SK-N-SH (cell line): ENCODE measurements at regions not wholly inside any gene's neighbourhood (a gene's known extent, or its start where the extent isn't known, plus 50 kb on each side); places are given as distances from the start of the nearest gene placed in this dataset.

Experiments used
- CTCF ChIA-PET: fragments of 300-600, 350-600 bp; formaldehyde crosslinking; extraction: SDS; loops from one replicate; lab custom pipeline; 2021; lab: Yijun Ruan, JAX
- POLR2A ChIA-PET: fragments of 350-600 bp; sonication (Branson Sonifier 250); formaldehyde crosslinking; extraction: SDS; loops from one replicate; lab custom pipeline; 2020; ENCODE audit warnings: antibody characterized with exemption, inconsistent platforms; lab: Yijun Ruan, JAX
- DNase-seq: peaks from one replicate; pipeline ENCODE4 v3.0.0; 2012
- H2AFZ ChIP-seq: fragments of 200-600 bp; sonication (generic); 2 replicates; pipeline ENCODE4 v1.8.1; 2016; ENCODE audit warnings: antibody characterized with exemption, mild to moderate bottlenecking, low read depth
- H3F3A ChIP-seq: fragments of 200-600 bp; sonication (generic); replicated peaks from 2 replicates; pipeline ENCODE3; 2016; ENCODE audit warnings: antibody characterized with exemption, mild to moderate bottlenecking; ENCODE audit not compliant: insufficient read depth
- H3K27ac ChIP-seq, 2 experiments: fragments of 200-500 bp in 1 of 2; fragments of 200-600 bp in 1 of 2; sonication (Bioruptor generic) in 1 of 2; sonication (generic), shearing (Covaris generic) in 1 of 2; 2 replicates each; pipeline versions ENCODE4 v1.5.1 to v1.6.1; 2014 to 2016; ENCODE audit warnings: low read depth in 2 of 2, inconsistent platforms in 1 of 2, low read length in 1 of 2, mild to moderate bottlenecking in 1 of 2, mixed read lengths in 1 of 2
- H3K27me3 ChIP-seq: fragments of 200-600 bp; sonication (generic), shearing (Covaris generic); 2 replicates; pipeline ENCODE4 v1.6.1; 2016; ENCODE audit warnings: mixed run types; ENCODE audit not compliant: insufficient read depth
- H3K36me3 ChIP-seq, 2 experiments: fragments of 200-500 bp in 1 of 2; fragments of 200-600 bp in 1 of 2; sonication (Bioruptor generic) in 1 of 2; sonication (generic) in 1 of 2; replicated peaks in 1 of 2; 2 replicates each; pipeline versions ENCODE3 to v1.5.1; 2014 to 2016; ENCODE audit warnings: low read length in 1 of 2, mild to moderate bottlenecking in 1 of 2; ENCODE audit not compliant: insufficient read depth in 2 of 2, control insufficient read depth in 1 of 2
- H3K4me1 ChIP-seq, 2 experiments: fragments of 200-500 bp in 1 of 2; fragments of 200-600 bp in 1 of 2; sonication (Bioruptor generic) in 1 of 2; sonication (generic), shearing (Covaris generic) in 1 of 2; 2 replicates each; pipeline versions ENCODE4 v1.5.1 to v1.6.1; 2014 to 2016; ENCODE audit warnings: low read depth in 1 of 2, low read length in 1 of 2, mixed run types in 1 of 2; ENCODE audit not compliant: insufficient read depth in 2 of 2, control insufficient read depth in 1 of 2
- H3K4me2 ChIP-seq: fragments of 200-600 bp; sonication (generic), shearing (Covaris generic); 2 replicates; pipeline ENCODE4 v1.6.1; 2017; ENCODE audit warnings: mixed run types
- H3K4me3 ChIP-seq, 2 experiments: fragments of 200-500 bp in 1 of 2; fragments of 200-600 bp in 1 of 2; sonication (Bioruptor generic) in 1 of 2; sonication (generic), shearing (Covaris generic) in 1 of 2; 2 replicates each; pipeline versions ENCODE4 v1.5.1 to v1.8.1; 2014 to 2016; ENCODE audit warnings: low read depth in 2 of 2, inconsistent platforms in 1 of 2, low read length in 1 of 2, mild to moderate bottlenecking in 1 of 2, mixed read lengths in 1 of 2, moderate library complexity in 1 of 2
- H3K79me2 ChIP-seq: fragments of 200-600 bp; sonication (generic); 2 replicates; pipeline ENCODE4 v1.8.1; 2017; ENCODE audit warnings: mild to moderate bottlenecking; ENCODE audit not compliant: insufficient read depth
- H3K9ac ChIP-seq: fragments of 200-600 bp; sonication (generic); 2 replicates; pipeline ENCODE4 v1.6.1; 2017; ENCODE audit warnings: mixed run types
- H3K9me2 ChIP-seq: fragments of 200-600 bp; sonication (generic); 2 replicates; pipeline ENCODE4 v1.6.1; 2017; ENCODE audit warnings: mixed run types
- H3K9me3 ChIP-seq: fragments of 200-600 bp; sonication (generic); 2 replicates; pipeline ENCODE4 v1.6.1; 2017; ENCODE audit warnings: mixed run types, mild to moderate bottlenecking, moderate library complexity
- H4K20me1 ChIP-seq: fragments of 200-600 bp; sonication (generic); 2 replicates; pipeline ENCODE4 v1.6.1; 2017; ENCODE audit warnings: mild to moderate bottlenecking, mixed run types; ENCODE audit not compliant: insufficient read depth
- ELF1 ChIP-seq: IDR thresholded peaks from 2 replicates; pipeline ENCODE4 v1.4.0; 2012
- FOSL2 ChIP-seq: IDR thresholded peaks from 2 replicates; pipeline ENCODE4 v1.4.0; 2012; ENCODE audit warnings: low read depth, mild to moderate bottlenecking, moderate library complexity, borderline replicate concordance
- FOXJ3 ChIP-seq: sonication (generic); formaldehyde crosslinking; IDR thresholded peaks from 2 replicates; pipeline ENCODE4 v1.5.1; 2020; ENCODE audit warnings: mild to moderate bottlenecking, missing genetic modification reagents
- MEF2A ChIP-seq: IDR thresholded peaks from 2 replicates; pipeline ENCODE4 v1.4.0; 2012; ENCODE audit warnings: low read depth, borderline replicate concordance
- MXI1 ChIP-seq: IDR thresholded peaks from 2 replicates; pipeline ENCODE4 v1.6.1; 2012; ENCODE audit warnings: mild to moderate bottlenecking, low read depth, low read length, improper control_type of control experiment
- NRF1 ChIP-seq: IDR thresholded peaks from 2 replicates; pipeline ENCODE4 v1.6.1; 2012; ENCODE audit warnings: low read depth, mild to moderate bottlenecking, low read length
- POLR2AphosphoS5 ChIP-seq: IDR thresholded peaks from 2 replicates; pipeline ENCODE4 v1.6.1; 2012; ENCODE audit warnings: low read depth, low read length
- RXRA ChIP-seq: IDR thresholded peaks from 2 replicates; pipeline ENCODE4 v1.4.0; 2012; ENCODE audit warnings: low read depth, mild to moderate bottlenecking, borderline replicate concordance
- SIN3A ChIP-seq: IDR thresholded peaks from 2 replicates; pipeline ENCODE4 v1.6.1; 2012; ENCODE audit warnings: low read depth, mild to moderate bottlenecking, low read length, moderate library complexity, borderline replicate concordance
- SMC3 ChIP-seq: IDR thresholded peaks from 2 replicates; pipeline ENCODE4 v1.6.1; 2012; ENCODE audit warnings: low read depth, low read length, improper control_type of control experiment
- TCF12 ChIP-seq: IDR thresholded peaks from 2 replicates; pipeline ENCODE4 v1.4.0; 2012
- TEAD4 ChIP-seq: IDR thresholded peaks from 2 replicates; pipeline ENCODE4 v1.4.0; 2012; ENCODE audit warnings: mild to moderate bottlenecking, borderline replicate concordance; ENCODE audit not compliant: insufficient read depth
- YY1 ChIP-seq: IDR thresholded peaks from 2 replicates; pipeline ENCODE4 v1.4.0; 2012; ENCODE audit warnings: low read depth, mild to moderate bottlenecking
- WGBS: methylation state at CpG from one replicate; pipeline ENCODE4 v1.1.6; 2017; ENCODE audit warnings: low lambda C conversion rate; 5-methylcytosine and 5-hydroxymethylcytosine counted together
- TF ChIP-seq, protein P1 (sequence below): fragments of 150-350 bp; IDR thresholded peaks from 2 replicates; pipeline ENCODE4 v1.6.1; 2016; ENCODE audit warnings: mild to moderate bottlenecking, low read depth, low read length
- TF ChIP-seq, protein P2 (sequence below): IDR thresholded peaks from 2 replicates; pipeline ENCODE4 v1.6.1; 2012; ENCODE audit warnings: mild to moderate bottlenecking, low read depth, low read length, moderate library complexity
- TF ChIP-seq, protein P3 (sequence below): fragments of 150-350 bp; IDR thresholded peaks from 2 replicates; pipeline ENCODE4 v1.6.1; 2017; ENCODE audit warnings: antibody characterized with exemption, low read length, low read depth, borderline replicate concordance
- TF ChIP-seq, protein P4 (sequence below): IDR thresholded peaks from 2 replicates; pipeline ENCODE4 v1.4.0; 2012; ENCODE audit warnings: low read depth, borderline replicate concordance

DNA sequence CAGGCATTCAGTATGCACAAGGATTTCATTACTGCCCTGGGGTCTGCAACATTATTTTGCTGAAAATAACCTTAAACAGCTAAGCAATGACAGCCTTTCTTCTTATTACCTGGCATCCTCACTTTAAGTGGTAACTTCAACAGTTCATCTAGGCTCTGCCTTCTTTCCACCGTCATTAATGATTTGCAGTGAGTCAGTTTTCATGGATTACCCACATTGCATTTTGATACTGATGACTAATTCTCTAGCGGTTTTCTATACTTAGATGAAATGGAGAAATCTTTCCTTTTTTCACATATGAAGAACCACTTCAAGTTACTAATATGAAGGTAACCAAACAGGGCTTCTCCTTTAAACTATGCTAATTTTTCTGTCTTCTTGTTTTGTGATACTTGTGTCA, 226.9 kb upstream of the TMPRSS15 start:
- Histone ChIP-seq H2AFZ (no peak overlapping the region), H3K4me2 (no peak overlapping the region), H3K79me2 (no peaks in the 10 kb centered on the region), H3K27me3 (no peaks in the 10 kb centered on the region), H3K27ac (no peak overlapping the region), H3F3A (no peaks in the 10 kb centered on the region), H3K4me3 (no peak overlapping the region), H4K20me1 (no peaks in the 10 kb centered on the region), H3K9me3 (no peaks in the 10 kb centered on the region), H3K9ac (no peak overlapping the region), H3K36me3 (no peaks in the 10 kb centered on the region), H3K9me2 (no peaks in the 10 kb centered on the region), H3K4me1 (no peaks in the 10 kb centered on the region)
- POLR2A ChIA-PET, result no interaction called here
- 10% methylated on average over 2 of the region's 2 CpGs for WGBS
- CTCF ChIA-PET, result no interaction called here
- TF ChIP-seq TEAD4 (no peak), YY1 (no peak), MEF2A (no peak), TCF12 (no peak), SMC3 (no peak), MXI1 (no peak), ELF1 (no peak), FOXJ3 (no peak), RXRA (no peak), NRF1 (no peak), POLR2AphosphoS5 (no peak), SIN3A (no peak), FOSL2 (no peak)
- TF ChIP-seq, protein P1, sequence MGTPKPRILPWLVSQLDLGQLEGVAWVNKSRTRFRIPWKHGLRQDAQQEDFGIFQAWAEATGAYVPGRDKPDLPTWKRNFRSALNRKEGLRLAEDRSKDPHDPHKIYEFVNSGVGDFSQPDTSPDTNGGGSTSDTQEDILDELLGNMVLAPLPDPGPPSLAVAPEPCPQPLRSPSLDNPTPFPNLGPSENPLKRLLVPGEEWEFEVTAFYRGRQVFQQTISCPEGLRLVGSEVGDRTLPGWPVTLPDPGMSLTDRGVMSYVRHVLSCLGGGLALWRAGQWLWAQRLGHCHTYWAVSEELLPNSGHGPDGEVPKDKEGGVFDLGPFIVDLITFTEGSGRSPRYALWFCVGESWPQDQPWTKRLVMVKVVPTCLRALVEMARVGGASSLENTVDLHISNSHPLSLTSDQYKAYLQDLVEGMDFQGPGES, result no peak
- TF ChIP-seq, protein P2, sequence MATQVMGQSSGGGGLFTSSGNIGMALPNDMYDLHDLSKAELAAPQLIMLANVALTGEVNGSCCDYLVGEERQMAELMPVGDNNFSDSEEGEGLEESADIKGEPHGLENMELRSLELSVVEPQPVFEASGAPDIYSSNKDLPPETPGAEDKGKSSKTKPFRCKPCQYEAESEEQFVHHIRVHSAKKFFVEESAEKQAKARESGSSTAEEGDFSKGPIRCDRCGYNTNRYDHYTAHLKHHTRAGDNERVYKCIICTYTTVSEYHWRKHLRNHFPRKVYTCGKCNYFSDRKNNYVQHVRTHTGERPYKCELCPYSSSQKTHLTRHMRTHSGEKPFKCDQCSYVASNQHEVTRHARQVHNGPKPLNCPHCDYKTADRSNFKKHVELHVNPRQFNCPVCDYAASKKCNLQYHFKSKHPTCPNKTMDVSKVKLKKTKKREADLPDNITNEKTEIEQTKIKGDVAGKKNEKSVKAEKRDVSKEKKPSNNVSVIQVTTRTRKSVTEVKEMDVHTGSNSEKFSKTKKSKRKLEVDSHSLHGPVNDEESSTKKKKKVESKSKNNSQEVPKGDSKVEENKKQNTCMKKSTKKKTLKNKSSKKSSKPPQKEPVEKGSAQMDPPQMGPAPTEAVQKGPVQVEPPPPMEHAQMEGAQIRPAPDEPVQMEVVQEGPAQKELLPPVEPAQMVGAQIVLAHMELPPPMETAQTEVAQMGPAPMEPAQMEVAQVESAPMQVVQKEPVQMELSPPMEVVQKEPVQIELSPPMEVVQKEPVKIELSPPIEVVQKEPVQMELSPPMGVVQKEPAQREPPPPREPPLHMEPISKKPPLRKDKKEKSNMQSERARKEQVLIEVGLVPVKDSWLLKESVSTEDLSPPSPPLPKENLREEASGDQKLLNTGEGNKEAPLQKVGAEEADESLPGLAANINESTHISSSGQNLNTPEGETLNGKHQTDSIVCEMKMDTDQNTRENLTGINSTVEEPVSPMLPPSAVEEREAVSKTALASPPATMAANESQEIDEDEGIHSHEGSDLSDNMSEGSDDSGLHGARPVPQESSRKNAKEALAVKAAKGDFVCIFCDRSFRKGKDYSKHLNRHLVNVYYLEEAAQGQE, result no peak
- TF ChIP-seq, protein P3, sequence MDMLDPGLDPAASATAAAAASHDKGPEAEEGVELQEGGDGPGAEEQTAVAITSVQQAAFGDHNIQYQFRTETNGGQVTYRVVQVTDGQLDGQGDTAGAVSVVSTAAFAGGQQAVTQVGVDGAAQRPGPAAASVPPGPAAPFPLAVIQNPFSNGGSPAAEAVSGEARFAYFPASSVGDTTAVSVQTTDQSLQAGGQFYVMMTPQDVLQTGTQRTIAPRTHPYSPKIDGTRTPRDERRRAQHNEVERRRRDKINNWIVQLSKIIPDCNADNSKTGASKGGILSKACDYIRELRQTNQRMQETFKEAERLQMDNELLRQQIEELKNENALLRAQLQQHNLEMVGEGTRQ, result no peak
- TF ChIP-seq, protein P4, sequence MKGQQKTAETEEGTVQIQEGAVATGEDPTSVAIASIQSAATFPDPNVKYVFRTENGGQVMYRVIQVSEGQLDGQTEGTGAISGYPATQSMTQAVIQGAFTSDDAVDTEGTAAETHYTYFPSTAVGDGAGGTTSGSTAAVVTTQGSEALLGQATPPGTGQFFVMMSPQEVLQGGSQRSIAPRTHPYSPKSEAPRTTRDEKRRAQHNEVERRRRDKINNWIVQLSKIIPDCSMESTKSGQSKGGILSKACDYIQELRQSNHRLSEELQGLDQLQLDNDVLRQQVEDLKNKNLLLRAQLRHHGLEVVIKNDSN, result no peak
- no peak for DNase-seq
